Ishikawa (cell line): ENCODE measurements at regions not wholly inside any gene's neighbourhood (a gene's known extent, or its start where the extent isn't known, plus 50 kb on each side); places are given as distances from the start of the nearest gene placed in this dataset.

ENCODE experiments used
- CEBPB ChIP-seq: IDR thresholded peaks from 2 replicates; pipeline ENCODE4 v1.6.1; 2012
- CREB1 ChIP-seq: IDR thresholded peaks from 2 replicates; pipeline ENCODE4 v1.6.1; 2012; ENCODE audit warnings: low read depth
- EGR1 ChIP-seq: IDR thresholded peaks from 2 replicates; pipeline ENCODE4 v1.6.1; 2012
- MAX ChIP-seq: IDR thresholded peaks from 2 replicates; pipeline ENCODE4 v1.6.1; 2012
- TAF1 ChIP-seq: IDR thresholded peaks from 2 replicates; pipeline ENCODE4 v1.6.1; 2012; ENCODE audit warnings: low read depth, mild to moderate bottlenecking

GRCh38 chr14:35959835-35960234 is 133.7 kb downstream of the BRMS1L start:
- TF ChIP-seq CREB1 = no peak
- TF ChIP-seq EGR1 = no peak
- TF ChIP-seq TAF1 = no peak
- no peak for TF ChIP-seq MAX
- TF ChIP-seq CEBPB = no peak
